Glutamatergic neuron (in vitro differentiated cells): ENCODE measurements at regions not wholly inside any gene's neighbourhood (a gene's known extent, or its start where the extent isn't known, plus 50 kb on each side); places are given as distances from the start of the nearest gene placed in this dataset.

Experiments
- DNase-seq: peaks from one replicate; pipeline ENCODE4 v3.0.0; 2022
- H3K27ac Mint-ChIP-seq: one replicate; pipeline ENCODE4 v1.8.0; 2020; ENCODE audit warnings: mild to moderate bottlenecking, mixed read lengths, inconsistent platforms; ENCODE audit not compliant: unreplicated experiment
- H3K27me3 Mint-ChIP-seq: one replicate; pipeline ENCODE4 v1.8.0; 2020; ENCODE audit warnings: mild to moderate bottlenecking, moderate library complexity, mixed read lengths, inconsistent platforms; ENCODE audit not compliant: unreplicated experiment
- H3K36me3 Mint-ChIP-seq: one replicate; pipeline ENCODE4 v1.8.0; 2020; ENCODE audit warnings: mild to moderate bottlenecking, mixed read lengths, inconsistent platforms; ENCODE audit not compliant: unreplicated experiment
- H3K4me1 Mint-ChIP-seq: one replicate; pipeline ENCODE4 v1.8.0; 2020; ENCODE audit warnings: mild to moderate bottlenecking, low read depth, mixed read lengths, inconsistent platforms; ENCODE audit not compliant: unreplicated experiment
- H3K4me3 Mint-ChIP-seq: one replicate; pipeline ENCODE4 v1.8.0; 2020; ENCODE audit warnings: mild to moderate bottlenecking, mixed read lengths, inconsistent platforms; ENCODE audit not compliant: unreplicated experiment
- H3K9me3 Mint-ChIP-seq: one replicate; pipeline ENCODE4 v1.8.0; 2020; ENCODE audit warnings: mild to moderate bottlenecking, moderate library complexity, mixed read lengths, inconsistent platforms; ENCODE audit not compliant: unreplicated experiment
- TF ChIP-seq, protein P1 (sequence below): fragments of 200-600 bp; sonication (generic); IDR thresholded peaks from one replicate; pipeline ENCODE4 v1.5.0; 2021; ENCODE audit not compliant: partially characterized antibody, unreplicated experiment

DNA sequence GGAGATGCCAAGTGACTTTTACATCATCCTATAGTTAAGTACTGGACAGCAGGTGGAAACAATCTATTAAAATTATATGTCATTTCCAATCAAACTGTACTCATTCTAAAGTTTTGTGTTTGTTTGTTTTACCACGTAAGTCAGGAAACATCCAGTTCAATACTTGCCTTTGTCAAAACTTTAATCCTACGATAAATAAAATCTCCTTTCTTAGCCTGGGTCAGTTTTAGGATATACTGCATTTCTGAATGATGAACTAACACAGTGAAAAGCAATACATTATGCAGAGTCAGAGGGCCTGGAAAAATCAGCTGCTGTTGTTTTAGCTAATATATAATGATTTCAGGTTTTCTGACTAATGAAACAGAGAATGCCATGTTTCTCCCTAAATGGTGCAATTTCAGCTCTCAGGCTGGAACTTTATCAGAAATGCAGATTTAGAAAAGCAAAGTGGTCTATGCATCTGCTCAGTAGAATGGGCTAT, 756.4 kb downstream of the CDH11 start:
- no peaks in the 10 kb centered on the region for H3K27me3 Mint-ChIP-seq
- no peak overlapping the region for H3K4me3 Mint-ChIP-seq
- no peak for DNase-seq
- no peak overlapping the region for H3K27ac Mint-ChIP-seq
- TF ChIP-seq, protein P1, sequence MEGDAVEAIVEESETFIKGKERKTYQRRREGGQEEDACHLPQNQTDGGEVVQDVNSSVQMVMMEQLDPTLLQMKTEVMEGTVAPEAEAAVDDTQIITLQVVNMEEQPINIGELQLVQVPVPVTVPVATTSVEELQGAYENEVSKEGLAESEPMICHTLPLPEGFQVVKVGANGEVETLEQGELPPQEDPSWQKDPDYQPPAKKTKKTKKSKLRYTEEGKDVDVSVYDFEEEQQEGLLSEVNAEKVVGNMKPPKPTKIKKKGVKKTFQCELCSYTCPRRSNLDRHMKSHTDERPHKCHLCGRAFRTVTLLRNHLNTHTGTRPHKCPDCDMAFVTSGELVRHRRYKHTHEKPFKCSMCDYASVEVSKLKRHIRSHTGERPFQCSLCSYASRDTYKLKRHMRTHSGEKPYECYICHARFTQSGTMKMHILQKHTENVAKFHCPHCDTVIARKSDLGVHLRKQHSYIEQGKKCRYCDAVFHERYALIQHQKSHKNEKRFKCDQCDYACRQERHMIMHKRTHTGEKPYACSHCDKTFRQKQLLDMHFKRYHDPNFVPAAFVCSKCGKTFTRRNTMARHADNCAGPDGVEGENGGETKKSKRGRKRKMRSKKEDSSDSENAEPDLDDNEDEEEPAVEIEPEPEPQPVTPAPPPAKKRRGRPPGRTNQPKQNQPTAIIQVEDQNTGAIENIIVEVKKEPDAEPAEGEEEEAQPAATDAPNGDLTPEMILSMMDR, result no peak
- no peaks in the 10 kb centered on the region for H3K36me3 Mint-ChIP-seq
- H3K4me1 Mint-ChIP-seq, result no peaks in the 10 kb centered on the region
- H3K9me3 Mint-ChIP-seq, result no peaks in the 10 kb centered on the region

GRCh38 chr16:64364894-64365293, 757.0 kb downstream of the CDH11 start:
- Mint-ChIP-seq H3K36me3 (no peaks in the 10 kb centered on the region), H3K4me1 (no peaks in the 10 kb centered on the region), H3K4me3 (no peak overlapping the region), H3K27ac (no peak overlapping the region), H3K9me3 (no peaks in the 10 kb centered on the region), H3K27me3 (no peaks in the 10 kb centered on the region)
- DNase-seq, result no peak
- TF ChIP-seq, protein P1, result no peak

- TF ChIP-seq, protein P1, result no peak
- H3K27me3 Mint-ChIP-seq, result no peaks in the 10 kb centered on the region
- H3K9me3 Mint-ChIP-seq, result no peaks in the 10 kb centered on the region
- DNase-seq, result no peak
- peaks cover 2% of the 10 kb centered on the region for H3K4me1 Mint-ChIP-seq
- no peak overlapping the region for H3K27ac Mint-ChIP-seq
- H3K4me3 Mint-ChIP-seq, result no peak overlapping the region
- no peaks in the 10 kb centered on the region for H3K36me3 Mint-ChIP-seq
Observed at GRCh38 chr16:64364416-64364815, 757.4 kb downstream of the CDH11 start.

DNA sequence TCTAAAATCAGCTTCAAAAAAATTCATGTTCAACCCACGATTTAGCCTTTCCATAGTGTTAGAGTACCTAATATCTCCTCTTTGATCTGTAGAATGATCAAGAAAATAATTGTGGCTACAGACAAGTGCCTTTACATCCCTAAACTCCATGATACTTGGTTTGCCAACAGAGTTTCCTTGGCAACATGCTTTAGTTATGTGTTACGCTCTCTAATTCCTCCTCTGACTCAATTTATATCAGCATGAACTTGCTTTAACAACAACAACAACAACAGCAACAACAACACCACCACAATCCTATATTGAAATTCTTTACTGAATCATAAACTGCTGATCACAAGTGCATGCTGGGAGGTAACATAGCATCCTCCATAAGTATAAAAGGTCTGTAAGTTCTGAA, 757.8 kb downstream of the CDH11 start:
- no peak for DNase-seq
- TF ChIP-seq, protein P1, result no peak
- Mint-ChIP-seq H3K9me3 (no peaks in the 10 kb centered on the region), H3K4me1 (peaks cover 2% of the 10 kb centered on the region), H3K4me3 (no peak overlapping the region), H3K27me3 (no peaks in the 10 kb centered on the region), H3K27ac (no peak overlapping the region), H3K36me3 (no peaks in the 10 kb centered on the region)

DNA sequence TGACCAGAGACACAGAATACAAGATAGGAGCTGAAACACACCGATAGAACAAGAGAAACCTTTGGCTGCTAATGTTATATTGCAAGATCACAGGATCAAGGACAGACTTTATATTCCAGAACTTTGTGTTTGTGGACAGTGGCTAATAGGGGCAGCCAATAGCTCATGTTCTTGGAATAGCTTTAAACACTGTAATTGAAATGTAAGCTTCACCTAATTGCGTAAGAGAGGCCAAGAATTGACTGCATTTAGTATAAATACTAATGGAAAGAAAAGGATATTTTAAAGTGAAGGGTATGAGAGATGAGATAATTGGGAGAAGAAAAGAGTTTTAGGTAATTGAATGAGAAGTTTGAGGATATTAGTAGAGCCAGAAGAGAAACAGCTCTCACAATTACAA, 758.8 kb downstream of the CDH11 start:
- no peak for DNase-seq
- TF ChIP-seq, protein P1, result no peak
- Mint-ChIP-seq H3K4me3 (no peak overlapping the region), H3K27ac (no peak overlapping the region), H3K27me3 (no peaks in the 10 kb centered on the region), H3K36me3 (no peaks in the 10 kb centered on the region), H3K4me1 (peaks cover 2% of the 10 kb centered on the region), H3K9me3 (no peaks in the 10 kb centered on the region)
